Mammary epithelial cell (primary cell): ENCODE measurements at regions not wholly inside any gene's neighbourhood (a gene's known extent, or its start where the extent isn't known, plus 50 kb on each side); places are given as distances from the start of the nearest gene placed in this dataset.

Source experiments
- CTCF ChIP-seq, 2 donors: IDR thresholded peaks in 1 of 2; conservative IDR thresholded peaks in 1 of 2; 2 replicates each; pipeline ENCODE4 v1.5.1; 2011 to 2012; ENCODE audit warnings: inconsistent platforms in 2 of 2, low read length in 2 of 2, mild to moderate bottlenecking in 2 of 2, control low read depth in 1 of 2, low read depth in 1 of 2; ENCODE audit not compliant: insufficient read depth in 1 of 2; ENCODE audit errors: extremely low read depth in 1 of 2
- EZH2 ChIP-seq: IDR thresholded peaks from 2 replicates; pipeline ENCODE4 v1.6.1; 2012; ENCODE audit warnings: low read length, inconsistent platforms, borderline replicate concordance

GRCh38 chr16:35302859-35303258 is 1843.4 kb downstream of the TP53TG3F start:
- no peak for TF ChIP-seq CTCF (conservative IDR thresholded peaks at IDR 0.05 in 1 of 2, IDR thresholded peaks at IDR 0.05 in 1 of 2; ENCODE audit: extremely low read depth in 1 of 2, insufficient read depth in 1 of 2, low read depth in 1 of 2, low read length in 2 of 2)
- no peak for TF ChIP-seq EZH2
